ENCODE measurements at regions not wholly inside any gene's neighbourhood (a gene's known extent, or its start where the extent isn't known, plus 50 kb on each side); places are given as distances from the start of the nearest gene placed in this dataset.

- TF ChIP-seq, protein P1, sequence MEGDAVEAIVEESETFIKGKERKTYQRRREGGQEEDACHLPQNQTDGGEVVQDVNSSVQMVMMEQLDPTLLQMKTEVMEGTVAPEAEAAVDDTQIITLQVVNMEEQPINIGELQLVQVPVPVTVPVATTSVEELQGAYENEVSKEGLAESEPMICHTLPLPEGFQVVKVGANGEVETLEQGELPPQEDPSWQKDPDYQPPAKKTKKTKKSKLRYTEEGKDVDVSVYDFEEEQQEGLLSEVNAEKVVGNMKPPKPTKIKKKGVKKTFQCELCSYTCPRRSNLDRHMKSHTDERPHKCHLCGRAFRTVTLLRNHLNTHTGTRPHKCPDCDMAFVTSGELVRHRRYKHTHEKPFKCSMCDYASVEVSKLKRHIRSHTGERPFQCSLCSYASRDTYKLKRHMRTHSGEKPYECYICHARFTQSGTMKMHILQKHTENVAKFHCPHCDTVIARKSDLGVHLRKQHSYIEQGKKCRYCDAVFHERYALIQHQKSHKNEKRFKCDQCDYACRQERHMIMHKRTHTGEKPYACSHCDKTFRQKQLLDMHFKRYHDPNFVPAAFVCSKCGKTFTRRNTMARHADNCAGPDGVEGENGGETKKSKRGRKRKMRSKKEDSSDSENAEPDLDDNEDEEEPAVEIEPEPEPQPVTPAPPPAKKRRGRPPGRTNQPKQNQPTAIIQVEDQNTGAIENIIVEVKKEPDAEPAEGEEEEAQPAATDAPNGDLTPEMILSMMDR (IDR thresholded peaks at IDR 0.05; ENCODE audit: insufficient read depth, missing control alignments), result no peak
- DNase-seq (ENCODE audit: insufficient read length, low spot score) (no peak), FAIRE-seq (no peak)
Measured at GRCh38 chr22:48600171-48600570, 1227.5 kb downstream of the BRD1 start.

DNA sequence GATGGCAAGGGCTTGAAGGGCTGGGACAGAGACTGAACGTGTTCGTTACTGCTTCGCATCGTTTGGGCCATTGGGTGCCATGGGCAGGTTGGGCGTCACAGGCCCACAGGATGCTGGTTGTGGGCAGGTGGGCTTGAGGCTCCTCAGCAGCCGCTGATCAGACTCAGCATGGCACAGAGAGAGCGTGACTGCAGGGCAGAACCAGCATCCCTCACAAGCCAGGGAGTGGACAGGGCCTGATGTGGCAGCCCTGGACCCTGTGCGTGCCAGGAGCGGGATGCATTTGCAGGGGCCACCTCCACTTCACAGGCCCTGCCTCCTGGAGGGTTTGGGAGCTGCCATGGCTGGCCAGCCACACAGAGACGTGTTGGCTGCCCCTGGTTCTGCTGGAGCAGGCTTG lies 1228.3 kb downstream of the BRD1 start:
- DNase-seq (ENCODE audit: insufficient read length, low spot score) (no peak), FAIRE-seq (no peak)
- TF ChIP-seq, protein P1 (IDR thresholded peaks at IDR 0.05; ENCODE audit: insufficient read depth, missing control alignments), result no peak

GRCh38 chr22:48596111-48596850 lies 1231.4 kb downstream of the BRD1 start:
- TF ChIP-seq, protein P1 (IDR thresholded peaks at IDR 0.05; ENCODE audit: insufficient read depth, missing control alignments), result no peak
- no peak for DNase-seq (ENCODE audit: insufficient read length, low spot score)
- FAIRE-seq, result no peak

DNA sequence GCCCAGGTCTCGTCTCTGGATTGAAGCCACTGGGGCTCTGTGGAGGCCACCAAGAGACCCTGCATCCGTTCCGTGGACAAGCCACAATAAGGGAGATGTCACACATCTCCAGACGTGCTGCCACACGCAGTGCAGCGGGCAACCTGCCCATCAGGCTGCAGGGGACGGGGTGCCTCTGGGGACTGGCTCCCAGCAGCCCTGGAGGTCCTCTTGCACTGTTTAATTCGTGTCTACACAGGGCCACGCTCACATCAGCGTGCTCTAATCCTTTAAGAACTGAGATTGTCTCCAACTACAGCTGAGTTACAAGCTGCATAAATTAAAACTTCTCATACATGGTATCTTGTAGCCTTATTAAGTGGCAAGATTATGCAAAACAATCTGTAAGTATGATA lies 1232.2 kb downstream of the BRD1 start:
- TF ChIP-seq, protein P1 (IDR thresholded peaks at IDR 0.05; ENCODE audit: insufficient read depth, missing control alignments), result no peak
- no peak for FAIRE-seq
- DNase-seq (ENCODE audit: insufficient read length, low spot score), result no peak

DNA sequence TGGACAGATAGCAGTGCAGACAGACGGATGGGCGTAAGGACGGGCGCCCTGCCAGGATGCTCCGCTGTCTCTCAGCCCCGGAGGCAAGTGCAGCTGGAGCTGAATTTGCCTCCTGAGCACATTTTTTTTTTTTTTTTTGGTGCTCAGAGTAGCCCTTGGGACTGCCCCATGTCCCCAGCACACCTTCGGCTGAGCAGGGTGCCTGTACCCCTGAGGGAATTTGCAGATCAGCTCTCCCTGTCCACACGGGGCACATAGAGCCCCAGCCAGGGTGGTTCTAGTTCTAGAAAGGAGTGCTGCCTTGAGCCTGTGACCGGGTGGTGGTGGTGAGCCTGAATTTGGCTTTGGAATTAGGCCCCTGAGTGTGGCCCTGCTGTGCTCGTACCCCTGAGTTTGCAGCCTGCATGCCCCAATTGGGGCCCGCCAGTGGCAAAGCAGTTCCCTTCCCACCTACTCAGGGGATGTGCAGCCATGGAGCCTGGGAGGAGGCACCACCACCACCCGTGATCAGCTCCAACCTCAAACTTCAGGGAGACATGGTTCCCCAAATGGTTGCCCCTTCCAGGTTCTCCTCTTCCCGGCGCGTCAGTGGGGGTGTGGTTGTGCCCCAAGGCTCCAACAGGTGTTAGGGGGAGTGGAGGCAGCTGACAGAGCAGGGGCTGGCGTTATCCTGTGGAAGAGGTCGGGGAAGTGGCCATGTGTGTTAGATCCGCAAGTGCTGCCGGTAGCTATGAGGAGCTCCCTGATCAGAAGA lies 1232.7 kb downstream of the BRD1 start:
- DNase-seq (ENCODE audit: insufficient read length, low spot score) (no peak), FAIRE-seq (no peak)
- TF ChIP-seq, protein P1 (IDR thresholded peaks at IDR 0.05; ENCODE audit: insufficient read depth, missing control alignments), result no peak

DNA sequence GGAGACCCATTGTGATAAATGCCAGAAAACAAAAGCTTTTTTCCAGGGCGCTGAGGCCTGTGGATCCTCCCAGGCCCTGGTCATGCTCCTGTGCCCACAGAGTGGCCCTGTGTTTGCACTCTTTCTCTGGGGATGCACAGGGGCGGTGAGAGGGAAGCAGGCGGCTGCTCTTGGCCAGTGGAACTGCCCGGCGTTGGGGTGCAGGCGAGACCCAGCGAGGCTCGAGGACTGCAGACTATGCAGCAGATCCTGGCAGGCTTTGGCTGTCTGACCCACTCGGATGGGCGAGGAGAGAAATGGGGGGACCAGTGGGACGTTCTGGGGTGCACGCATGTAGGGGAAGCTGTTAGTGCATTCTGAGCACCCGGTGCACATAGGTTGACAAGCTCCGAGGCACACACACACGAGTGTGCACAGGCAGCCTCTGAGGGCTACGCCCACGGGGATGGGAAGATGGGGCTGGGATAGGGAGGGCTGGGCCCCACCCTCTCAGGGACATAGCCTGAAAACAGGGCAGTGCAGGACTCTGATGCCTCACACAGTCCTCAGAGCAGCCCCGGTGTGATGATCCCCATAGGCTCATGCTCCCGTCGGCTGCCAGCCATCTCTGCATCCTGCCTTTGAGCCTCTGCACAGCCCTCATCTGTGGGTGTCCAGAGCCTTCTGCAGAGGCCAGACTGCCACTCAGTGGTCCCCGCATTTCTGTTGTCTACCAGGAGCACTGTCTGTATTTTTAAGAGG lies 1233.5 kb downstream of the BRD1 start:
- FAIRE-seq (no peak), DNase-seq (ENCODE audit: insufficient read length, low spot score) (no peak)
- TF ChIP-seq, protein P1 (IDR thresholded peaks at IDR 0.05; ENCODE audit: insufficient read depth, missing control alignments), result no peak

Data from D721Med (cell line).